Hepatocyte (in vitro differentiated cells): ENCODE measurements at regions not wholly inside any gene's neighbourhood (a gene's known extent, or its start where the extent isn't known, plus 50 kb on each side); places are given as distances from the start of the nearest gene placed in this dataset.

Source experiments
- DNase-seq: peaks from one replicate; pipeline ENCODE4 v3.0.0-alpha.2; 2016; ENCODE audit warnings: low spot score
- H2AFZ ChIP-seq: fragments of 200-600 bp; sonication (generic); 2 replicates; pipeline ENCODE4 v1.6.0; 2016; ENCODE audit warnings: antibody characterized with exemption, mild to moderate bottlenecking
- H3K27ac ChIP-seq: fragments of 200-600 bp; sonication (generic); 2 replicates; pipeline ENCODE4 v1.5.1; 2016; ENCODE audit warnings: mild to moderate bottlenecking
- H3K27me3 ChIP-seq: fragments of 200-600 bp; sonication (generic); 2 replicates; pipeline ENCODE4 v1.6.1; 2016
- H3K36me3 ChIP-seq: fragments of 200-600 bp; sonication (generic); replicated peaks from 2 replicates; pipeline ENCODE4 v1.5.1; 2016; ENCODE audit warnings: low read depth; ENCODE audit not compliant: insufficient read depth
- H3K4me1 ChIP-seq: fragments of 200-600 bp; sonication (generic); 2 replicates; pipeline ENCODE4 v1.5.1; 2016; ENCODE audit warnings: mild to moderate bottlenecking, moderate library complexity; ENCODE audit not compliant: insufficient read depth
- H3K4me2 ChIP-seq: fragments of 200-600 bp; sonication (generic); 2 replicates; pipeline ENCODE4 v1.6.0; 2016
- H3K4me3 ChIP-seq: fragments of 200-600 bp; sonication (generic); 2 replicates; pipeline ENCODE4 v1.5.1; 2016; ENCODE audit warnings: mild to moderate bottlenecking
- H3K79me2 ChIP-seq: fragments of 200-600 bp; sonication (generic); 2 replicates; pipeline ENCODE4 v1.6.0; 2017; ENCODE audit warnings: mild to moderate bottlenecking
- H3K9me2 ChIP-seq: fragments of 200-600 bp; sonication (generic); replicated peaks from 2 replicates; pipeline ENCODE4 v1.6.0; 2017; ENCODE audit warnings: mild to moderate bottlenecking; ENCODE audit not compliant: insufficient read depth
- H3K9me3 ChIP-seq: fragments of 200-600 bp; sonication (generic); 2 replicates; pipeline ENCODE4 v1.5.1; 2016; ENCODE audit warnings: low read depth, mild to moderate bottlenecking
- H4K20me1 ChIP-seq: fragments of 200-600 bp; sonication (generic); 2 replicates; pipeline ENCODE4 v1.6.0; 2016; ENCODE audit warnings: mild to moderate bottlenecking; ENCODE audit not compliant: insufficient read depth, poor library complexity, severe bottlenecking
- CTCF ChIP-seq: fragments of 200-600 bp; sonication (generic); IDR thresholded peaks from 2 replicates; pipeline ENCODE4 v1.5.1; 2016; ENCODE audit warnings: antibody characterized with exemption, mild to moderate bottlenecking; ENCODE audit not compliant: poor library complexity
- EZH2 ChIP-seq: fragments of 200-600 bp; sonication (generic); IDR thresholded peaks from 2 replicates; pipeline ENCODE4 v1.6.1; 2016; ENCODE audit warnings: antibody characterized with exemption, mild to moderate bottlenecking, borderline replicate concordance
- EZH2phosphoT487 ChIP-seq: fragments of 200-600 bp; sonication (generic); IDR thresholded peaks from one replicate; pipeline ENCODE4 v1.6.1; 2018; ENCODE audit warnings: antibody characterized with exemption, mild to moderate bottlenecking, low read depth, moderate library complexity; ENCODE audit not compliant: unreplicated experiment, severe bottlenecking
- WGBS: methylation state at CpG from one replicate; pipeline ENCODE4 v1.1.6; 2016; ENCODE audit warnings: low lambda C conversion rate; ENCODE audit errors: missing lambda C conversion rate; 5-methylcytosine and 5-hydroxymethylcytosine counted together

GRCh38 chr4:177921715-177922114 is 479.5 kb upstream of the AGA start:
- WGBS = 94% methylated on average over 1 of the region's 1 CpG
- Histone ChIP-seq H3K79me2 (no peaks in the 10 kb centered on the region), H3K4me3 (no peak overlapping the region), H3K4me2 (no peak overlapping the region), H3K9me2 (no peaks in the 10 kb centered on the region), H3K9me3 (no peaks in the 10 kb centered on the region), H2AFZ (no peak overlapping the region), H4K20me1 (no peaks in the 10 kb centered on the region), H3K4me1 (no peaks in the 10 kb centered on the region), H3K27ac (no peak overlapping the region), H3K27me3 (no peaks in the 10 kb centered on the region), H3K36me3 (no peaks in the 10 kb centered on the region)
- no peak for TF ChIP-seq EZH2phosphoT487
- TF ChIP-seq EZH2 = no peak
- TF ChIP-seq CTCF = no peak
- DNase-seq = no peak

GRCh38 chr4:177923888-177924287 is 481.7 kb upstream of the AGA start:
- Histone ChIP-seq H4K20me1 (no peaks in the 10 kb centered on the region), H3K4me1 (no peaks in the 10 kb centered on the region), H3K4me2 (no peak overlapping the region), H3K27me3 (no peaks in the 10 kb centered on the region), H3K4me3 (no peak overlapping the region), H3K27ac (no peak overlapping the region), H2AFZ (no peak overlapping the region), H3K9me3 (no peaks in the 10 kb centered on the region), H3K36me3 (no peaks in the 10 kb centered on the region), H3K9me2 (no peaks in the 10 kb centered on the region), H3K79me2 (no peaks in the 10 kb centered on the region)
- no peak for DNase-seq
- TF ChIP-seq CTCF (no peak), EZH2 (no peak), EZH2phosphoT487 (no peak)

- no peak for DNase-seq
- H2AFZ ChIP-seq = no peak overlapping the region
- H3K27ac ChIP-seq = no peak overlapping the region
- H3K4me3 ChIP-seq = no peak overlapping the region
- no peak overlapping the region for H3K4me2 ChIP-seq
- H4K20me1 ChIP-seq = no peaks in the 10 kb centered on the region
- no peaks in the 10 kb centered on the region for H3K9me3 ChIP-seq
- H3K36me3 ChIP-seq = no peaks in the 10 kb centered on the region
- no peak for TF ChIP-seq CTCF
- no peak for TF ChIP-seq EZH2phosphoT487
- no peak for TF ChIP-seq EZH2
- no peaks in the 10 kb centered on the region for H3K79me2 ChIP-seq
- WGBS = 94% methylated on average over 5 of the region's 5 CpGs
- H3K27me3 ChIP-seq = no peaks in the 10 kb centered on the region
- H3K4me1 ChIP-seq = no peaks in the 10 kb centered on the region
- H3K9me2 ChIP-seq = no peaks in the 10 kb centered on the region
These were observed 494.8 kb upstream of the AGA start for GRCh38 chr4:177937041-177937440.

- Histone ChIP-seq H3K9me3 (no peaks in the 10 kb centered on the region), H3K79me2 (no peaks in the 10 kb centered on the region), H3K9me2 (no peaks in the 10 kb centered on the region), H3K27ac (no peak overlapping the region), H2AFZ (no peak overlapping the region), H3K4me3 (no peak overlapping the region), H3K36me3 (no peaks in the 10 kb centered on the region), H3K27me3 (no peaks in the 10 kb centered on the region), H3K4me1 (no peaks in the 10 kb centered on the region), H3K4me2 (no peak overlapping the region), H4K20me1 (no peaks in the 10 kb centered on the region)
- WGBS = 96% methylated on average over 3 of the region's 3 CpGs
- no peak for DNase-seq
- no peak for TF ChIP-seq EZH2phosphoT487
- no peak for TF ChIP-seq CTCF
- TF ChIP-seq EZH2 = no peak
These were observed 496.0 kb upstream of the AGA start for GRCh38 chr4:177938226-177938625.
